NCI-H2227 (cell line): ENCODE measurements at regions not wholly inside any gene's neighbourhood (a gene's known extent, or its start where the extent isn't known, plus 50 kb on each side); places are given as distances from the start of the nearest gene placed in this dataset.

ENCODE experiments used
- DNase-seq: peaks from one replicate; lab custom pipeline; 2025; ENCODE audit not compliant: unreplicated experiment; lab: John Stamatoyannopoulos, UW

- no peak for DNase-seq
Measured at GRCh38 chr9:84575705-84576104, 93.8 kb upstream of the NTRK2 start.

GRCh38 chr9:84583866-84584265 lies 85.7 kb upstream of the NTRK2 start:
- no peak for DNase-seq

GRCh38 chr9:84586662-84587061 lies 82.9 kb upstream of the NTRK2 start:
- DNase-seq, result peak; percentile 28

- no peak for DNase-seq
Measured at GRCh38 chr9:84587153-84587552, 82.4 kb upstream of the NTRK2 start.

GRCh38 chr9:84589542-84589941 lies 80.0 kb upstream of the NTRK2 start:
- no peak for DNase-seq

- DNase-seq, result no peak
Measured at GRCh38 chr9:84590706-84591105, 78.8 kb upstream of the NTRK2 start.

- DNase-seq, result no peak
Measured at GRCh38 chr9:84592918-84593317, 76.6 kb upstream of the NTRK2 start.

- no peak for DNase-seq
Measured at GRCh38 chr9:84593352-84593751, 76.2 kb upstream of the NTRK2 start.

GRCh38 chr9:84597131-84597530 lies 72.4 kb upstream of the NTRK2 start:
- no peak for DNase-seq

GRCh38 chr9:84598921-84599636 lies 70.5 kb upstream of the NTRK2 start:
- no peak for DNase-seq

- no peak for DNase-seq
Measured at GRCh38 chr9:84600739-84601138, 68.8 kb upstream of the NTRK2 start.

- no peak for DNase-seq
Measured at GRCh38 chr9:84604223-84604622, 65.3 kb upstream of the NTRK2 start.

GRCh38 chr9:84609779-84610178 lies 59.8 kb upstream of the NTRK2 start:
- DNase-seq, result no peak

- no peak for DNase-seq
Measured at GRCh38 chr9:84613431-84613830, 56.1 kb upstream of the NTRK2 start.

GRCh38 chr9:84615544-84615943 lies 54.0 kb upstream of the NTRK2 start:
- no peak for DNase-seq

- peak; percentile 2 for DNase-seq
Measured at GRCh38 chr9:84617411-84618029, 52.0 kb upstream of the NTRK2 start.
